Breast epithelium (tissue), 4 donors: ENCODE measurements at regions not wholly inside any gene's neighbourhood (a gene's known extent, or its start where the extent isn't known, plus 50 kb on each side); places are given as distances from the start of the nearest gene placed in this dataset.

Source experiments
- DNase-seq, 2 donors: peaks; one replicate each; pipeline ENCODE4 v3.0.0-alpha.2; 2019; ENCODE audit warnings: low spot score in 2 of 2
- H3K27ac ChIP-seq, 2 donors: fragments of 200-600 bp; sonication (generic) in 1 of 2; one replicate each; pipeline ENCODE4 v1.5.1; 2016 to 2019; ENCODE audit warnings: mild to moderate bottlenecking in 1 of 2
- H3K27me3 ChIP-seq, 2 donors: fragments of 200-600 bp; sonication (generic) in 1 of 2; one replicate each; pipeline versions ENCODE4 v1.5.1 to v1.6.0; 2017 to 2019; ENCODE audit warnings: control low read depth in 1 of 2, mild to moderate bottlenecking in 1 of 2
- H3K36me3 ChIP-seq: fragments of 200-600 bp; one replicate; pipeline ENCODE4 v1.5.1; 2019
- H3K4me1 ChIP-seq, 2 donors: fragments of 200-600 bp; sonication (generic); one replicate each; pipeline ENCODE4 v1.5.1; 2016 to 2019; ENCODE audit warnings: control low read depth in 1 of 2
- H3K4me3 ChIP-seq, 3 donors: fragments of 200-600 bp; sonication (generic); 1 replicate in 2 of 3; 2 replicates in 1 of 3; pipeline ENCODE4 v1.5.1; 2016 to 2019; ENCODE audit warnings: mild to moderate bottlenecking in 3 of 3, moderate library complexity in 2 of 3
- H3K9me3 ChIP-seq, 2 donors: fragments of 200-600 bp; sonication (generic) in 1 of 2; one replicate each; pipeline ENCODE4 v1.5.1; 2016 to 2019; ENCODE audit warnings: control low read depth in 1 of 2
- CTCF ChIP-seq, 3 donors: fragments of 450-650 bp; IDR thresholded peaks; one replicate each; pipeline ENCODE4 v1.5.1; 2016 to 2017; ENCODE audit warnings: antibody characterized with exemption in 3 of 3, mild to moderate bottlenecking in 3 of 3, moderate library complexity in 3 of 3
- POLR2A ChIP-seq: fragments of 450-650 bp; IDR thresholded peaks from one replicate; pipeline ENCODE4 v1.6.1; 2016; ENCODE audit warnings: antibody characterized with exemption, mild to moderate bottlenecking, moderate library complexity
- POLR2AphosphoS5 ChIP-seq, 3 donors: sonication (generic); formaldehyde crosslinking; IDR thresholded peaks; one replicate each; pipeline ENCODE4 v1.6.1; 2017; ENCODE audit warnings: antibody characterized with exemption in 3 of 3
- intact Hi-C: fragments of 100-400 bp; cut with DNase I; formaldehyde crosslinking; loops from one replicate; pipeline ENCODE4 v1.15.1; 2023; ENCODE audit warnings: low total_unique reads

- Histone ChIP-seq H3K4me1 (no peaks in the 10 kb centered on the region), H3K27ac (no peak overlapping the region), H3K27me3 (no peaks in the 10 kb centered on the region), H3K4me3 (no peak overlapping the region), H3K36me3 (no peaks in the 10 kb centered on the region), H3K9me3 (peaks cover 0 to 11% of the 10 kb centered on the region in 2 donors)
- DNase-seq = no peak
- intact Hi-C loops = no loop called here
- no peak for TF ChIP-seq POLR2AphosphoS5 (IDR thresholded peaks at IDR 0.05)
- TF ChIP-seq POLR2A = no peak
- TF ChIP-seq CTCF (IDR thresholded peaks at IDR 0.05) = no peak
Measured at GRCh38 chr3:192010490-192010889, 549.5 kb downstream of the PYDC2 start.

- Histone ChIP-seq H3K27ac (no peak overlapping the region), H3K27me3 (no peaks in the 10 kb centered on the region), H3K4me3 (no peak overlapping the region), H3K4me1 (no peaks in the 10 kb centered on the region), H3K36me3 (no peaks in the 10 kb centered on the region), H3K9me3 (peaks cover 0 to 11% of the 10 kb centered on the region in 2 donors)
- DNase-seq = no peak
- TF ChIP-seq POLR2AphosphoS5 (IDR thresholded peaks at IDR 0.05) (no peak), CTCF (IDR thresholded peaks at IDR 0.05) (no peak), POLR2A (no peak)
- intact Hi-C loops = no loop called here
Measured at GRCh38 chr3:192011137-192011536, 550.2 kb downstream of the PYDC2 start.

GRCh38 chr3:192013110-192013509 is 552.1 kb downstream of the PYDC2 start:
- Histone ChIP-seq H3K27me3 (no peaks in the 10 kb centered on the region), H3K9me3 (peaks cover 0 to 11% of the 10 kb centered on the region in 2 donors), H3K4me3 (no peak overlapping the region), H3K27ac (no peak overlapping the region), H3K36me3 (no peaks in the 10 kb centered on the region), H3K4me1 (no peaks in the 10 kb centered on the region)
- no peak for DNase-seq
- TF ChIP-seq CTCF (IDR thresholded peaks at IDR 0.05) (no peak), POLR2AphosphoS5 (IDR thresholded peaks at IDR 0.05) (no peak), POLR2A (no peak)
- intact Hi-C loops = no loop called here

- intact Hi-C loops = no loop called here
- H3K4me3 ChIP-seq = no peak overlapping the region
- peaks cover 0 to 6% of the 10 kb centered on the region in 2 donors for H3K9me3 ChIP-seq
- TF ChIP-seq CTCF (IDR thresholded peaks at IDR 0.05) (no peak), POLR2A (no peak), POLR2AphosphoS5 (IDR thresholded peaks at IDR 0.05) (no peak)
- H3K36me3 ChIP-seq = no peaks in the 10 kb centered on the region
- DNase-seq = no peak
- no peaks in the 10 kb centered on the region for H3K4me1 ChIP-seq
- H3K27me3 ChIP-seq = no peaks in the 10 kb centered on the region
- no peak overlapping the region for H3K27ac ChIP-seq
Measured at GRCh38 chr3:192022412-192022811, 561.4 kb downstream of the PYDC2 start.

GRCh38 chr3:192024751-192025150 is 563.8 kb downstream of the PYDC2 start:
- intact Hi-C loops = no loop called here
- TF ChIP-seq CTCF (IDR thresholded peaks at IDR 0.05) = no peak
- TF ChIP-seq POLR2A = no peak
- TF ChIP-seq POLR2AphosphoS5 (IDR thresholded peaks at IDR 0.05) = no peak
- no peaks in the 10 kb centered on the region for H3K36me3 ChIP-seq
- H3K9me3 ChIP-seq = no peaks in the 10 kb centered on the region
- H3K27ac ChIP-seq = no peak overlapping the region
- H3K4me3 ChIP-seq = no peak overlapping the region
- H3K27me3 ChIP-seq = no peaks in the 10 kb centered on the region
- no peaks in the 10 kb centered on the region for H3K4me1 ChIP-seq
- DNase-seq = no peak
